Pulmonary artery endothelial cell (primary cell): ENCODE measurements at regions not wholly inside any gene's neighbourhood (a gene's known extent, or its start where the extent isn't known, plus 50 kb on each side); places are given as distances from the start of the nearest gene placed in this dataset.

Experiments
- DNase-seq: peaks from one replicate; pipeline ENCODE4 v3.0.0-alpha.2; 2011; ENCODE audit warnings: low read depth, low spot score

GRCh38 chr4:30870513-30870912 lies 150.3 kb downstream of the PCDH7 start:
- no peak for DNase-seq

- DNase-seq: no peak
These were observed 155.6 kb downstream of the PCDH7 start for GRCh38 chr4:30875658-30876269.

- no peak for DNase-seq
These were observed 159.9 kb downstream of the PCDH7 start for GRCh38 chr4:30879855-30880598.

- DNase-seq: no peak
These were observed 161.8 kb downstream of the PCDH7 start for GRCh38 chr4:30881985-30882384.

GRCh38 chr4:30882443-30882842 lies 162.3 kb downstream of the PCDH7 start:
- DNase-seq: no peak

GRCh38 chr4:30882995-30883675 lies 163.0 kb downstream of the PCDH7 start:
- no peak for DNase-seq

GRCh38 chr4:30901461-30902451 lies 181.6 kb downstream of the PCDH7 start:
- DNase-seq: no peak

GRCh38 chr4:30903502-30904214 lies 183.5 kb downstream of the PCDH7 start:
- DNase-seq: no peak

- DNase-seq: no peak
These were observed 184.0 kb downstream of the PCDH7 start for GRCh38 chr4:30904215-30904555.

GRCh38 chr4:30904588-30904987 lies 184.4 kb downstream of the PCDH7 start:
- DNase-seq: no peak

- no peak for DNase-seq
These were observed 192.0 kb downstream of the PCDH7 start for GRCh38 chr4:30912098-30912714.

- no peak for DNase-seq
These were observed 196.4 kb downstream of the PCDH7 start for GRCh38 chr4:30916337-30917274.

GRCh38 chr4:30917946-30918345 lies 197.8 kb downstream of the PCDH7 start:
- no peak for DNase-seq

GRCh38 chr4:30919458-30919857 lies 199.3 kb downstream of the PCDH7 start:
- no peak for DNase-seq

- DNase-seq: no peak
These were observed 199.9 kb downstream of the PCDH7 start for GRCh38 chr4:30920043-30920442.

GRCh38 chr4:30922625-30923024 lies 202.5 kb downstream of the PCDH7 start:
- no peak for DNase-seq

GRCh38 chr4:30924495-30924894 lies 204.3 kb downstream of the PCDH7 start:
- DNase-seq: no peak

- DNase-seq: no peak
These were observed 209.5 kb downstream of the PCDH7 start for GRCh38 chr4:30929649-30930048.

- DNase-seq: no peak
These were observed 210.1 kb downstream of the PCDH7 start for GRCh38 chr4:30930276-30930675.
